Activated CD8-positive, alpha-beta T cell treated with anti-CD3 and anti-CD28 coated beads, Interleukin-2, amount 10 ng/mL, durations not matched to agents 7 days and 5 days (primary cell): ENCODE measurements at regions not wholly inside any gene's neighbourhood (a gene's known extent, or its start where the extent isn't known, plus 50 kb on each side); places are given as distances from the start of the nearest gene placed in this dataset.
"Not testable (repeated sequence)": the region's sequence is repeated elsewhere in the genome, so short reads cannot be mapped to it uniquely, and the experiment has no call there.

ENCODE experiments used
- ATAC-seq: fragments of 150-1000 bp; cut with Tn5 transposase; one replicate; pipeline ENCODE4 v1.10.0; 2021; ENCODE audit warnings: moderate library complexity
- CTCF ChIA-PET: fragments of 350-600 bp; sonication (Branson Sonifier 250); formaldehyde crosslinking; loops from one replicate; lab custom pipeline; 2021; ENCODE audit warnings: antibody characterized with exemption; lab: Charles Lee
- POLR2A ChIA-PET: fragments of 350-600 bp; sonication (Branson Sonifier 250); formaldehyde crosslinking; loops from one replicate; lab custom pipeline; 2021; ENCODE audit warnings: antibody characterized with exemption; lab: Charles Lee
- DNase-seq: peaks from one replicate; pipeline ENCODE4 v3.0.0-alpha.2; 2020
- H3K27ac Mint-ChIP-seq: one replicate; pipeline ENCODE4 v1.8.0; 2021; ENCODE audit warnings: mild to moderate bottlenecking, mixed read lengths
- H3K27me3 Mint-ChIP-seq: one replicate; pipeline ENCODE4 v1.8.0; 2021; ENCODE audit warnings: low read depth, mixed read lengths
- H3K36me3 Mint-ChIP-seq: one replicate; pipeline ENCODE4 v1.8.0; 2021; ENCODE audit warnings: low read depth, mixed read lengths
- H3K4me1 Mint-ChIP-seq: one replicate; pipeline ENCODE4 v1.8.0; 2021; ENCODE audit warnings: low read depth, mixed read lengths
- H3K4me3 Mint-ChIP-seq: one replicate; pipeline ENCODE4 v1.8.0; 2021; ENCODE audit warnings: mild to moderate bottlenecking, mixed read lengths
- H3K9me3 Mint-ChIP-seq: one replicate; pipeline ENCODE4 v1.8.0; 2022; ENCODE audit warnings: mixed read lengths; ENCODE audit not compliant: insufficient read depth

- ChIA-PET CTCF (no interaction called here), POLR2A (interaction anchor here (0.6 kb wide), 1 partner anchor 1087 kb away, joined by 3 read pairs; no protein-coding TSS in a partner anchor)
- Mint-ChIP-seq H3K27ac (no peak overlapping the region), H3K36me3 (no peaks in the 10 kb centered on the region), H3K9me3 (peaks cover 6% of the 10 kb centered on the region), H3K4me1 (no peaks in the 10 kb centered on the region), H3K4me3 (no peak overlapping the region), H3K27me3 (no peaks in the 10 kb centered on the region)
- DNase-seq (no peak), ATAC-seq (no peak)
Measured at GRCh38 chr11:29159552-29160465, 857.0 kb downstream of the KCNA4 start.

DNA sequence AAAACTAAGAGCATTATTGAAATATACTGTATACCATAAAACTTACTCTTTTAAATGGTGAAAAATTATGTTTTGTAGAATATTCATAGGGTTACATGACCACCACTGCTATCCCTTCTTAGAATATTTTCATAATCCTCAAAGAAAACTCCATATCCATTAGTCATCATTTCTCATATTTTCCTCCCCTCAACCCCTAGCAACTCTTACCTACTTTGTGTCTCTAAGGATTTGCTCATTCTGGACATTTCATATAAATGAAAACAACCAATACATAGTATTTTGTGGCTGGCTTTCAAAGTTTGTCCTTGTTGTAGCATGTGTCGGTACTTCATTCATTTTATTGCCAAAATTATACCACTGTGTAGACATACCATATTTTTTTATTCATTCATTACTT lies 863.8 kb downstream of the KCNA4 start:
- Mint-ChIP-seq H3K27ac (no peak overlapping the region), H3K27me3 (no peaks in the 10 kb centered on the region), H3K36me3 (no peaks in the 10 kb centered on the region), H3K9me3 (no peaks in the 10 kb centered on the region), H3K4me3 (no peak overlapping the region), H3K4me1 (no peaks in the 10 kb centered on the region)
- POLR2A ChIA-PET, result no interaction called here
- CTCF ChIA-PET, result no interaction called here
- no peak for DNase-seq
- no peak for ATAC-seq

DNA sequence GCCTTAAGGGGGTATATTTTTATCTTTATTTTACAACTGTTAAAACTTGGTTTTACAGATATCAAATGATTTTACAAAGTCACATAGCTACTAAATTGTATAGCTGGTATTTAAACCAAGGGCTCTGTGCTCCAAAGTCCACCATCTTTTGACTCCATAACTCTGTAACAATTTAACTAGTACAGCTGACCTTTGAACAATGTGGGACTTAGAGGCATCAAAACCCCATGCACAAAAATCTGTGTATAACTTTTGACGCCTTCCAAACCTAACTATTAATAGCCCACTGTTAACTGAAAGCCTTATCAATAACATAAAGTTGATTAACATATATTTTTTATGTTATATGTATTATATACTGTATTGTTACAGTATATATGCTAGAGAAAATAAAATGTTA lies 874.3 kb downstream of the KCNA4 start:
- ATAC-seq, H3K36me3 Mint-ChIP-seq, H3K27ac Mint-ChIP-seq, CTCF ChIA-PET, H3K4me3 Mint-ChIP-seq, H3K27me3 Mint-ChIP-seq, DNase-seq, POLR2A ChIA-PET, H3K4me1 Mint-ChIP-seq: not testable (repeated sequence)
- H3K9me3 Mint-ChIP-seq, result peaks cover 17% of the 10 kb centered on the region

DNA sequence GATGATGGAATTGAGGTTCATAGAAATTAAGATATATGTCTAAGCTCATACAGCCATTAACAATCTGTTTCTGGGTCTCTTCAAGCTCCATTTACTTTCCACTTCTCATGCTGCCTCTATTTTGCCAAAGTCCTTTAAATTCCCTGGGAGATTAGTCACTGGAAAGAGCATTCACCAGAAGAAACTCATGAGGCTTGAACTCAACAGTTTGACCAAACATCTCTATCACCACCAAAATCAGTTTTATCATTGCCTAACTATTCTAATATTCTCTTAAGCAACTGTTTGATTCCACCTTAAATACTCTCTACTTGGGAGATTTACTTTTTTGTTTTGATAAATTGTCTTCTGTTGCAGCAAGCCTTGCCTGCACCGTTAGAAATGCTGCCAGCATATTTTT lies 881.3 kb downstream of the KCNA4 start:
- Mint-ChIP-seq H3K9me3 (peaks cover 3% of the 10 kb centered on the region), H3K36me3 (no peaks in the 10 kb centered on the region), H3K27ac (no peak overlapping the region), H3K4me3 (no peak overlapping the region), H3K27me3 (no peaks in the 10 kb centered on the region), H3K4me1 (no peaks in the 10 kb centered on the region)
- no peak for DNase-seq
- POLR2A ChIA-PET, result no interaction called here
- CTCF ChIA-PET, result no interaction called here
- no peak for ATAC-seq

DNA sequence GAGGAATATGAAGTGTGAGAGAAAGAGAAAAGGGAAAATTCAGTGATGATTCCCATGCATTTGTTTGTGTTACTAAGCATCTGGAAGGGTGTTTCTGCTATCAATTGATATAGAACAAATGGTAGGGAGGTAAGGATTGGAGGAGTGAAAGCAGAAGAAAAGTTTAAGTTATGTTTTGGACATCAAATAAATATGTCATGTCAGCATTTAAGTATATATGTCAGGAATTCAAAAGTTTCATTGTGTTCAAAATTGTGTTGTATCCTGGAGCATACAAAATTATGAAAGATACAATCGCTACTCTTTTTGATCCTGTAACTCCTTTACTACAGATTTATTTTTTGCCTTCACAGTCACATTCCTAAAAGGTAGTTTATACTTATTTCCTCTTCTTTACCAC lies 885.8 kb downstream of the KCNA4 start:
- H3K4me3 Mint-ChIP-seq, result no peak overlapping the region
- ATAC-seq, result no peak
- no peaks in the 10 kb centered on the region for H3K36me3 Mint-ChIP-seq
- no peaks in the 10 kb centered on the region for H3K4me1 Mint-ChIP-seq
- H3K27me3 Mint-ChIP-seq, result no peaks in the 10 kb centered on the region
- ChIA-PET CTCF (no interaction called here), POLR2A (no interaction called here)
- H3K27ac Mint-ChIP-seq, result no peak overlapping the region
- no peaks in the 10 kb centered on the region for H3K9me3 Mint-ChIP-seq
- DNase-seq, result no peak

- no peaks in the 10 kb centered on the region for H3K9me3 Mint-ChIP-seq
- H3K4me3 Mint-ChIP-seq, result no peak overlapping the region
- CTCF ChIA-PET, result no interaction called here
- H3K27me3 Mint-ChIP-seq, result no peaks in the 10 kb centered on the region
- DNase-seq, result no peak
- no peaks in the 10 kb centered on the region for H3K4me1 Mint-ChIP-seq
- no peak overlapping the region for H3K27ac Mint-ChIP-seq
- ATAC-seq, result no peak
- H3K36me3 Mint-ChIP-seq, result no peaks in the 10 kb centered on the region
- POLR2A ChIA-PET, result no interaction called here
Measured at GRCh38 chr11:29129844-29130243, 887.0 kb downstream of the KCNA4 start.

GRCh38 chr11:29127461-29127860 lies 889.4 kb downstream of the KCNA4 start:
- Mint-ChIP-seq H3K9me3 (no peaks in the 10 kb centered on the region), H3K4me1 (no peaks in the 10 kb centered on the region), H3K27ac (no peak overlapping the region), H3K4me3 (no peak overlapping the region), H3K36me3 (no peaks in the 10 kb centered on the region), H3K27me3 (no peaks in the 10 kb centered on the region)
- POLR2A ChIA-PET, result no interaction called here
- ATAC-seq, result no peak
- no peak for DNase-seq
- CTCF ChIA-PET, result interaction anchor here (0.8 kb wide), 1 partner anchor 11 kb away, joined by 3 read pairs; no protein-coding TSS in a partner anchor

DNA sequence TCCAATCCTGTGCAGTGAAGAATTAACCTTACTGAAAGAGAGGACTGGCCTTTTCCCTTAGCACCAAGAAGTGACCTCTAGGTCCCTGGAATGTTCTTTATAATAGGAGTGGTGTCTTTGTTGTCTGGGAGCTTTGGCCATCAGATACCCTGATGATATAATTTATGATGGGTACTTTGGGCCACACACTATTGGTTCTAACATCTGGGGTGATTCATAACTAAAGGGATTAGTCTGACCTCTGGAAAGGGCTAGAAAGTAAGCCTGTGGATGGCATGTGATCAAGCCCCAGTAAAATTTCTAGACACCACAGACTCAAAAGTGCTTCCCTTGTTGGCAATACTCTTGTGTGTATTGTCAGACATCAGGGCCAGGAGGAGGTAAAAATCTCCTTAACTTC lies 891.2 kb downstream of the KCNA4 start:
- Mint-ChIP-seq H3K9me3 (no peaks in the 10 kb centered on the region), H3K4me3 (no peak overlapping the region), H3K36me3 (no peaks in the 10 kb centered on the region), H3K27ac (no peak overlapping the region), H3K4me1 (no peaks in the 10 kb centered on the region), H3K27me3 (no peaks in the 10 kb centered on the region)
- ATAC-seq (no peak), DNase-seq (no peak)
- CTCF ChIA-PET, result no interaction called here
- POLR2A ChIA-PET, result no interaction called here

DNA sequence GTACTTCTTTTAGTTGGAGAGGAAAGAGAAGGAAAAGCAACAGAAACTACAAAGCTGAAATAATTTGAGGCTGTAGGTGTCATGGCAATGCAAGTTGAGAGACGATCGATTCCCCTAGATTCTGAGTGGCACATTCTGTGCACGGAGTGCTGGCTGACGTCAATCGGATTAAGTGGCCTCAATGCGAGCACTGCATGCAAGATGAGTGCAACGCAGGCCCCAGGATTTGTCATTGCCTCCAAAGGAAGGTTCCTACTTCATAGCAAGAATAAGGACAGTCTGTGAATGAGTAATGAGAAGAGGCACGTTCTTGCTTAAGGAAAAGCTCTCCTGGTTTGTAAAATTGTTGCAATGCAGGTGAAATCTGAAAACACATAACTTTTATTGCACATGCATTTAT lies 892.4 kb downstream of the KCNA4 start:
- Mint-ChIP-seq H3K4me1 (no peaks in the 10 kb centered on the region), H3K9me3 (no peaks in the 10 kb centered on the region), H3K27ac (no peak overlapping the region), H3K4me3 (no peak overlapping the region), H3K27me3 (no peaks in the 10 kb centered on the region), H3K36me3 (no peaks in the 10 kb centered on the region)
- ATAC-seq (no peak), DNase-seq (no peak)
- CTCF ChIA-PET, result no interaction called here
- POLR2A ChIA-PET, result no interaction called here

DNA sequence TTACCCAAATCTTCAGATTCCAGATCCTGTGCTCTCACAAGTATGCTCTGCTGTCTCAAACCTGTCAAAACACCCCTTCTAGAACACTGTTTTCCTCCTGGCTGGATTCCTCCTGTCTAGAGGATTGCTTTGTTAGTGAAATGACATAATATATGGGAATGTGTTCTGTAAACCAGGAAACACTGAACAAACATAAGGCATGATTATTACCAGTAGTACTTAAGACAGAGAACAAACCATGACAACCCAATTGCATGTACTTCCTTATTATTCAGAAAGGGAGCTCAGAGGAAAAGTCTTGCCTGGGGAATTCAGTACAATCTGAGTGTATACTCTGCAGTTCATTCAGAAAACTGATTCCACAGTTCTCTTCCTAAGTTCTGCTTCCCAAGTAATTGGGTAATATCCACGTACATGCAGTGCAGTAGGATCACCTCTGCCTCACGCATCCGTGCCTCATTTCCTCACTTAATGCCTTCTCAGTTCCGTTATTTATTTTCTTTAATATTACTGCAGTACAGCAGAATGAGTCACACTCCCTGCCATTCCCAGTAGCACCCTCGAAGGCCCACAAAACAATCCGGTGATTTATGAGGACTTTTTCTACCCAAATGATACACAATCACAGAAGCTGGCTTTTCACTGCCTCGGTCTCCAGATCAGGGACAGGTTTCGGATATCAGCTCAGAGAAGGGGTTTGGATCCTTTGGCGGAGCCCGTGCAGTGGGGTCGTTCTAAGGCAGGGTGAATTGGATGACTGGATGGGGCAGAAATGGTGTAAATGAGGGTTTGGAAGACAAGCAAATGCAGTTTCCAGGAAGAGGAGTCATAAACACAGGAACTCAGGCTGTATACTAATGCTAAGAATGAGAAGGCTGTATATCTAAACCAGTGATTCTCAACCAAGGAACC lies 896.9 kb downstream of the KCNA4 start:
- DNase-seq (no peak), ATAC-seq (no peak)
- Mint-ChIP-seq H3K4me3 (no peak overlapping the region), H3K27ac (no peak overlapping the region), H3K9me3 (no peaks in the 10 kb centered on the region), H3K27me3 (no peaks in the 10 kb centered on the region), H3K36me3 (no peaks in the 10 kb centered on the region), H3K4me1 (no peaks in the 10 kb centered on the region)
- POLR2A ChIA-PET, result no interaction called here
- CTCF ChIA-PET, result no interaction called here

DNA sequence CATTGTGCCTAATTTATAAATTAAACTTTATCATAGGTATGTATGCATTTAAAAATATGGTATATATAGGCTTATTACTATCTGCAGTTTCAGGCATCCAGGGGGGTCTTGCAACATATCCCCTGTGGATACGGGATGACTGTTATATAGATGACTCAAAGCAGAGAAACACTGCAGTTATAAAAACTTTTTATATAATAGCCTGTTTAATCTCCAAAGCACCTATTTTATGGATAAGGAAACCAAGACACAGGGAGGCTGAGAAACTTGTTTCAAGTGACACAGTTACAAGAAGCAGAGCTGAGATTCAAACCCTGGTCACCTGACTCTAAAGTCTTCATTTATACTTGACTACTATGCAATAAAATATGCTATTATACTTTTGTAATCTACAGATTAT lies 897.7 kb downstream of the KCNA4 start:
- ChIA-PET CTCF (no interaction called here), POLR2A (no interaction called here)
- H3K36me3 Mint-ChIP-seq, result no peaks in the 10 kb centered on the region
- ATAC-seq, result no peak
- no peaks in the 10 kb centered on the region for H3K9me3 Mint-ChIP-seq
- H3K4me3 Mint-ChIP-seq, result no peak overlapping the region
- DNase-seq, result no peak
- H3K27me3 Mint-ChIP-seq, result no peaks in the 10 kb centered on the region
- no peaks in the 10 kb centered on the region for H3K4me1 Mint-ChIP-seq
- no peak overlapping the region for H3K27ac Mint-ChIP-seq

DNA sequence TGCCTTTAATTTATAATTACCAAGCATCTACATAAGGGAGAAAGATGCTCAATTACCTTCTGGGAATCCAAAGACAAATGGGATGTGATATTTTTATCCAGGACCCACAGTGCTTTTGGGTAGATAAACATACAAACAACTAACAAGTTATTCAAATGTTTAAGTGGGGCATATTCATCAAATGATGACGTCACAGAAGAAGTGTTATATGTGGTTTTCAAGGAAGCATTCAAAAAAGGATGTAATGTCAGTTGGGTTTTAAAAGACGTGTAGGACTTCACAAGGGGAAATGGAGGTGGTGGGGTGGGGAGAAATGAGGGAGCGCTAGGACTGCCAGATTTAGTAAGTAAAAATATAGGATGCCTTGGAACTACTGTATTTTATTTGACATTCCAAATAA lies 915.9 kb downstream of the KCNA4 start:
- Mint-ChIP-seq H3K36me3 (no peaks in the 10 kb centered on the region), H3K27me3 (no peaks in the 10 kb centered on the region)
- POLR2A ChIA-PET, result no interaction called here

More for the DNA sequence above, 915.9 kb downstream of the KCNA4 start:
- Mint-ChIP-seq H3K4me3 (no peak overlapping the region), H3K4me1 (no peaks in the 10 kb centered on the region), H3K9me3 (peaks cover 17% of the 10 kb centered on the region), H3K27ac (no peak overlapping the region)
- CTCF ChIA-PET, result no interaction called here
- DNase-seq (no peak), ATAC-seq (no peak)
